GM12865 (cell line): ENCODE measurements at regions not wholly inside any gene's neighbourhood (a gene's known extent, or its start where the extent isn't known, plus 50 kb on each side); places are given as distances from the start of the nearest gene placed in this dataset.
"Not testable (repeated sequence)": the region's sequence is repeated elsewhere in the genome, so short reads cannot be mapped to it uniquely, and the experiment has no call there.

Experiments used
- DNase-seq: peaks from one replicate; pipeline ENCODE4 v3.0.0; 2010; ENCODE audit warnings: low read depth
- H3K4me3 ChIP-seq: 2 replicates; pipeline ENCODE4 v1.5.1; 2011; ENCODE audit warnings: mild to moderate bottlenecking, low read depth, low read length, control low read depth
- CTCF ChIP-seq: IDR thresholded peaks from 2 replicates; pipeline ENCODE4 v1.5.1; 2011; ENCODE audit warnings: low read length, control low read depth, low read depth, inconsistent platforms; ENCODE audit not compliant: insufficient read depth; ENCODE audit errors: missing control alignments

- H3K4me3 ChIP-seq: no peak overlapping the region
- DNase-seq: no peak
- TF ChIP-seq CTCF: no peak
Measured at GRCh38 chr2:210915912-210916311, 359.5 kb downstream of the CPS1 start.

DNA sequence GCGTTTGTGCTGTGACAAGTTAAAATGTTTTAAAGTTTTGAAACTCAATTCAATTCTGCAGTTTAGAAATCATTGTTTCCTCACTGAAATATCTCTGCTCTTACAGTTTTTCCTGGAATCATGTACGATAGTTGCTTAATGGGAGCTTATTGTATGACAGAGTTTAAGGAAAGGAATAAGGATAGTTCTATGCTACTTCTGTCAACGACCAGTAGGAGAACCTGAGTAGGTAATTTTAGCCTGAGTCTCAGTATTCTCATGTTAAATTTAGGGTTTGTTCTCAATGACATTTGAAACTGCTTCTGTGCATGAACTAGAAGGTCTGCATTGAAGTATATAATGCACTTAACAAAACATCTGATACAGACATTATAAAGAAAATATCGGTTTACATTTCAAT is 361.1 kb downstream of the CPS1 start:
- no peak for TF ChIP-seq CTCF
- DNase-seq: no peak
- no peak overlapping the region for H3K4me3 ChIP-seq

- no peak overlapping the region for H3K4me3 ChIP-seq
- no peak for TF ChIP-seq CTCF
- no peak for DNase-seq
Measured at GRCh38 chr2:210919128-210919527, 362.7 kb downstream of the CPS1 start.

DNA sequence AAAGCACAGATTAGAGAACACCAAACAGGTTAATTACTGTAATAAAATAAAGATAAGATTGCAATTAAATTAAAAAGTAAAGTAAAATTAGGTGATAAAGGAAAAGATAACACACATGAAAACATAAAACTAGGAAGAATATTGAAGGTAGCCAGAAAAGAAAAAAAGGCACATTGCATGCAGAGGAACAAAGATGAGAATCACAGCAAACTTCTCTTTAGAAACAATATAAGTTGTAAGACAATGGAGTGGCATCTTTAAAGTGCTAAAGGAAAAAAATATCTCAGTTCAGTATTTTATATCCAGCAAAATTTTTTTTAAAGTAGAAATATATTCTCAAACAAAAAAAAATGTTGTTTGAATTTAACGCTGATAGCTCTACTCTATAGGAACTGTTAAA is 366.0 kb downstream of the CPS1 start:
- no peak for TF ChIP-seq CTCF
- DNase-seq: no peak
- no peak overlapping the region for H3K4me3 ChIP-seq

GRCh38 chr2:210928714-210929113 is 372.3 kb downstream of the CPS1 start:
- no peak for TF ChIP-seq CTCF
- no peak overlapping the region for H3K4me3 ChIP-seq
- no peak for DNase-seq

- TF ChIP-seq CTCF: no peak
- no peak overlapping the region for H3K4me3 ChIP-seq
- no peak for DNase-seq
Measured at GRCh38 chr2:210938228-210938627, 381.8 kb downstream of the CPS1 start.

- no peak overlapping the region for H3K4me3 ChIP-seq
- TF ChIP-seq CTCF: no peak
- no peak for DNase-seq
Measured at GRCh38 chr2:210946395-210946794, 390.0 kb downstream of the CPS1 start.

DNA sequence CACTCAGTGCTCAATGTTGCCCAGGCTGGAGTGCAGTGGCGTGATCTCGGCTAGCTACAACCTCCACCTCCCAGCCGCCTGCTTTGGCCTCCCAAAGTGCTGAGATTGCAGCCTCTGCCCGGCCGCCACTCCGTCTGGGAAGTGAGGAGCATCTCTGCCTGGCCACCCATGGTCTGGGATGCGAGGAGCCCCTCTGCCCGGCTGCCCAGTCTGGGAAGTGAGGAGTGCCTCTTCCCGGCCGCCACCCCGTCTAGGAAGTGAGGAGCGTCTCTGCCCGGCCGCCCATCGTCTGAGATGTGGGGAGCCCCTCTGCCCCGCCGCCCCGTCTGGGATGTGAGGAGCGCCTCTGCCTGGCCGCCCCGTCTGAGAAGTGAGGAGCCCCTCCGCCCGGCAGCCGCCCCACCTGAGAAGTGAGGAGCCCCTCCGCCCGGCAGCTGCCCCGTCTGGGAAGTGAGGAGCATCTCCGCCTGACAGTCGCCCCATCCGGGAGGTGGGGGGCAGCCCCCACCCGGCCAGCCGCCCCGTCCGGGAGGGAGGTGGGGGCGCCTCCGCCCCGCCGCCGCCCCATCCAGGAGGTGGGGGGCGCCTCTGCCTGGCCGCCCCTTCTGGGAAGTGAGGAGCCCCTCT is 394.1 kb downstream of the CPS1 start:
- not testable (repeated sequence) for H3K4me3 ChIP-seq, DNase-seq
